Liver (tissue), 8 donors: ENCODE measurements at regions not wholly inside any gene's neighbourhood (a gene's known extent, or its start where the extent isn't known, plus 50 kb on each side); places are given as distances from the start of the nearest gene placed in this dataset.

Experiments used
- DNase-seq: peaks from one replicate; pipeline ENCODE4 v3.0.0-alpha.2; 2017; ENCODE audit warnings: low spot score
- H3K27ac ChIP-seq, 2 donors: one replicate each; pipeline ENCODE4 v1.7.0; 2013; ENCODE audit warnings: inconsistent platforms in 2 of 2, low read length in 2 of 2, control low read depth in 1 of 2, low read depth in 1 of 2, mild to moderate bottlenecking in 1 of 2
- H3K27me3 ChIP-seq, 4 donors: one replicate each; pipeline versions ENCODE4 v1.6.1 to v1.7.0; 2013; ENCODE audit warnings: low read length in 3 of 4, inconsistent platforms in 1 of 4, mild to moderate bottlenecking in 1 of 4, moderate library complexity in 1 of 4; ENCODE audit not compliant: control insufficient read depth in 4 of 4, insufficient read depth in 4 of 4
- H3K36me3 ChIP-seq, 4 donors: one replicate each; pipeline versions ENCODE4 v1.6.1 to v1.7.0; 2013; ENCODE audit warnings: low read length in 3 of 4, mild to moderate bottlenecking in 3 of 4, low read depth in 1 of 4, moderate library complexity in 1 of 4; ENCODE audit not compliant: control insufficient read depth in 4 of 4, insufficient read depth in 3 of 4
- H3K4me1 ChIP-seq, 4 donors: one replicate each; pipeline versions ENCODE4 v1.6.1 to v1.7.0; 2013; ENCODE audit warnings: low read length in 3 of 4, mild to moderate bottlenecking in 3 of 4, moderate library complexity in 1 of 4; ENCODE audit not compliant: control insufficient read depth in 4 of 4, insufficient read depth in 4 of 4
- H3K4me3 ChIP-seq, 3 donors: one replicate each; pipeline versions ENCODE4 v1.6.1 to v1.7.0; 2013; ENCODE audit warnings: low read length in 3 of 3, control low read depth in 1 of 3, low read depth in 1 of 3, mild to moderate bottlenecking in 1 of 3
- H3K9ac ChIP-seq, 2 donors: one replicate each; pipeline ENCODE4 v1.7.0; 2013; ENCODE audit warnings: low read length in 2 of 2, mild to moderate bottlenecking in 2 of 2, moderate library complexity in 2 of 2, control low read depth in 1 of 2, low read depth in 1 of 2
- H3K9me3 ChIP-seq, 4 donors: one replicate each; pipeline versions ENCODE4 v1.6.1 to v1.7.0; 2013; ENCODE audit warnings: low read length in 3 of 4; ENCODE audit not compliant: control insufficient read depth in 4 of 4
- ATF3 ChIP-seq: IDR thresholded peaks from 2 replicates; pipeline ENCODE4 v1.6.1; 2016; ENCODE audit warnings: antibody characterized with exemption
- CTCF ChIP-seq: fragments of 150-350 bp; IDR thresholded peaks from 2 replicates; pipeline ENCODE4 v1.5.1; 2017; ENCODE audit warnings: improper control_type of control experiment, low read depth, low read length; ENCODE audit not compliant: missing input control
- EGR1 ChIP-seq, 2 donors: IDR thresholded peaks; 2 replicates each; pipeline ENCODE4 v1.6.1; 2016 to 2018; ENCODE audit warnings: antibody characterized with exemption in 2 of 2, low read depth in 2 of 2
- FOXA1 ChIP-seq: IDR thresholded peaks from 2 replicates; pipeline ENCODE4 v1.6.1; 2016; ENCODE audit warnings: antibody characterized with exemption
- FOXA2 ChIP-seq: IDR thresholded peaks from 2 replicates; pipeline ENCODE4 v1.6.1; 2016; ENCODE audit warnings: antibody characterized with exemption
- GABPA ChIP-seq, 2 donors: IDR thresholded peaks in 1 of 2; conservative IDR thresholded peaks in 1 of 2; 2 replicates each; pipeline ENCODE4 v1.6.1; 2016; ENCODE audit warnings: antibody characterized with exemption in 2 of 2, mild to moderate bottlenecking in 1 of 2, moderate library complexity in 1 of 2
- HNF4A ChIP-seq, 2 donors: conservative IDR thresholded peaks; 2 replicates each; pipeline ENCODE4 v1.6.1; 2016; ENCODE audit warnings: antibody characterized with exemption in 2 of 2, mild to moderate bottlenecking in 2 of 2
- HNF4G ChIP-seq: IDR thresholded peaks from 2 replicates; pipeline ENCODE4 v1.6.1; 2016; ENCODE audit warnings: antibody characterized with exemption
- JUND ChIP-seq, 2 donors: IDR thresholded peaks; 2 replicates each; pipeline ENCODE4 v1.6.1; 2016; ENCODE audit warnings: antibody characterized with exemption in 2 of 2
- NR2F2 ChIP-seq: IDR thresholded peaks from 2 replicates; pipeline ENCODE4 v1.6.1; 2016; ENCODE audit warnings: antibody characterized with exemption
- RAD21 ChIP-seq, 2 donors: IDR thresholded peaks; 2 replicates each; pipeline ENCODE4 v1.6.1; 2016; ENCODE audit warnings: antibody characterized with exemption in 2 of 2, mild to moderate bottlenecking in 2 of 2
- REST ChIP-seq: IDR thresholded peaks from 2 replicates; pipeline ENCODE4 v1.6.1; 2016; ENCODE audit warnings: antibody characterized with exemption, mild to moderate bottlenecking
- RXRA ChIP-seq, 2 donors: IDR thresholded peaks; 2 replicates each; pipeline ENCODE4 v1.6.1; 2017 to 2018; ENCODE audit warnings: antibody characterized with exemption in 2 of 2, mild to moderate bottlenecking in 1 of 2
- SP1 ChIP-seq: IDR thresholded peaks from 2 replicates; pipeline ENCODE4 v1.6.1; 2018; ENCODE audit warnings: antibody characterized with exemption, mild to moderate bottlenecking
- TAF1 ChIP-seq: conservative IDR thresholded peaks from 2 replicates; pipeline ENCODE4 v1.6.1; 2016; ENCODE audit warnings: antibody characterized with exemption, mild to moderate bottlenecking
- YY1 ChIP-seq: IDR thresholded peaks from 2 replicates; pipeline ENCODE4 v1.6.1; 2016; ENCODE audit warnings: antibody characterized with exemption, mild to moderate bottlenecking
- ZBTB33 ChIP-seq: IDR thresholded peaks from 2 replicates; pipeline ENCODE4 v1.6.1; 2016; ENCODE audit warnings: antibody characterized with exemption
- WGBS: extraction: QIAGEN DNeasy Blood & Tissue Kit; methylation state at CpG from one replicate; pipeline ENCODE4 v1.1.7; 2013; 5-methylcytosine and 5-hydroxymethylcytosine counted together
- donor health status: healthy.
- donor health status: healthy.
- donor health status: healthy.
- donor health status: healthy.
- donor health status: healthy.

GRCh38 chrX:25206778-25207177 is 191.0 kb upstream of the ARX start (continued):
- TF ChIP-seq REST, result no peak

- no peaks in the 10 kb centered on the region for H3K36me3 ChIP-seq
- H3K27me3 ChIP-seq, result no peaks in the 10 kb centered on the region
- no peak overlapping the region for H3K4me3 ChIP-seq
- no peaks in the 10 kb centered on the region for H3K9me3 ChIP-seq
- TF ChIP-seq CTCF, result no peak
- no peak for TF ChIP-seq RAD21 (IDR thresholded peaks at IDR 0.05)
- no peak for TF ChIP-seq ATF3
- TF ChIP-seq RXRA (IDR thresholded peaks at IDR 0.05), result no peak
- no peak for TF ChIP-seq YY1
- no peak for TF ChIP-seq JUND (IDR thresholded peaks at IDR 0.05)
- no peak for DNase-seq
- no peaks in the 10 kb centered on the region for H3K4me1 ChIP-seq
- H3K9ac ChIP-seq, result no peak overlapping the region
- no peak overlapping the region for H3K27ac ChIP-seq
Observed at GRCh38 chrX:25204182-25204581, 188.4 kb upstream of the ARX start.

- TF ChIP-seq HNF4A (conservative IDR thresholded peaks at IDR 0.05) (no peak), YY1 (no peak), FOXA2 (no peak), SP1 (no peak), RXRA (IDR thresholded peaks at IDR 0.05) (no peak), HNF4G (no peak), JUND (IDR thresholded peaks at IDR 0.05) (no peak), TAF1 (no peak), NR2F2 (no peak), RAD21 (IDR thresholded peaks at IDR 0.05) (no peak), EGR1 (IDR thresholded peaks at IDR 0.05; ENCODE audit: low read depth in 2 of 2) (no peak), CTCF (no peak), ZBTB33 (no peak), FOXA1 (no peak), GABPA (IDR thresholded peaks at IDR 0.05 in 1 of 2, conservative IDR thresholded peaks at IDR 0.05 in 1 of 2) (no peak)
- Histone ChIP-seq H3K4me3 (no peak overlapping the region), H3K9ac (no peak overlapping the region), H3K9me3 (no peaks in the 10 kb centered on the region), H3K36me3 (no peaks in the 10 kb centered on the region), H3K27me3 (no peaks in the 10 kb centered on the region), H3K27ac (no peak overlapping the region), H3K4me1 (no peaks in the 10 kb centered on the region)
- WGBS, result 84% methylated on average over 2 of the region's 2 CpGs
- no peak for DNase-seq
Observed at GRCh38 chrX:25202827-25203226, 187.1 kb upstream of the ARX start.
